DND-41 (cell line): ENCODE measurements at regions not wholly inside any gene's neighbourhood (a gene's known extent, or its start where the extent isn't known, plus 50 kb on each side); places are given as distances from the start of the nearest gene placed in this dataset.

Experiments used
- ATAC-seq: fragments of 200-7000 bp; cut with Tn5 transposase; 3 replicates; pipeline ENCODE4 v1.9.1; 2021; ENCODE audit warnings: low read depth; ENCODE audit not compliant: insufficient read depth
- DNase-seq: peaks from one replicate; pipeline ENCODE4 v3.0.0-alpha.2; 2020
- H2AFZ ChIP-seq: 2 replicates; pipeline ENCODE4 v1.6.0; 2012; ENCODE audit warnings: low read depth, low read length
- H3K27ac ChIP-seq: 2 replicates; pipeline ENCODE4 v1.5.1; 2012; ENCODE audit warnings: low read length, inconsistent platforms
- H3K27me3 ChIP-seq: fragments of 200-600 bp; sonication (generic); 2 replicates; pipeline ENCODE4 v1.6.0; 2012; ENCODE audit warnings: low read length, mild to moderate bottlenecking, inconsistent platforms; ENCODE audit not compliant: insufficient read depth, poor library complexity
- H3K36me3 ChIP-seq: 2 replicates; pipeline ENCODE4 v1.5.1; 2012; ENCODE audit warnings: low read length, inconsistent platforms; ENCODE audit not compliant: insufficient read depth
- H3K4me1 ChIP-seq: 2 replicates; pipeline ENCODE4 v1.5.1; 2012; ENCODE audit warnings: mild to moderate bottlenecking, low read length; ENCODE audit not compliant: insufficient read depth
- H3K4me2 ChIP-seq: 2 replicates; pipeline ENCODE4 v1.6.0; 2012; ENCODE audit warnings: mild to moderate bottlenecking, moderate library complexity, low read length, inconsistent platforms; ENCODE audit not compliant: insufficient read depth
- H3K4me3 ChIP-seq, 2 experiments: fragments of 200-600 bp in 1 of 2; shearing (Covaris generic) in 1 of 2; 2 replicates each; pipeline ENCODE4 v1.5.1; 2012 to 2016; ENCODE audit warnings: inconsistent platforms in 2 of 2, low read length in 2 of 2, mild to moderate bottlenecking in 2 of 2, low read depth in 1 of 2, moderate library complexity in 1 of 2
- H3K79me2 ChIP-seq: 2 replicates; pipeline ENCODE4 v1.6.0; 2012; ENCODE audit warnings: low read length, inconsistent platforms; ENCODE audit not compliant: insufficient read depth
- H3K9ac ChIP-seq: 2 replicates; pipeline ENCODE4 v1.6.0; 2012; ENCODE audit warnings: low read depth, mild to moderate bottlenecking, inconsistent platforms, low read length, moderate library complexity
- H3K9me3 ChIP-seq: 2 replicates; pipeline ENCODE4 v1.5.1; 2012; ENCODE audit warnings: low read length, moderate library complexity, mild to moderate bottlenecking, inconsistent platforms; ENCODE audit not compliant: insufficient read depth, severe bottlenecking
- H4K20me1 ChIP-seq: 2 replicates; pipeline ENCODE4 v1.6.0; 2012; ENCODE audit warnings: low read length; ENCODE audit not compliant: insufficient read depth
- EZH2 ChIP-seq: IDR thresholded peaks from 3 replicates; pipeline ENCODE4 v1.6.1; 2012; ENCODE audit warnings: borderline replicate concordance, low read depth, mild to moderate bottlenecking, moderate library complexity, low read length, inconsistent platforms; ENCODE audit not compliant: severe bottlenecking
- TF ChIP-seq, protein P1 (sequence below): IDR thresholded peaks from 2 replicates; pipeline ENCODE4 v1.5.1; 2012; ENCODE audit warnings: borderline replicate concordance, low read length, moderate library complexity, mild to moderate bottlenecking; ENCODE audit not compliant: poor library complexity, severe bottlenecking; ENCODE audit errors: extremely low read depth

DNA sequence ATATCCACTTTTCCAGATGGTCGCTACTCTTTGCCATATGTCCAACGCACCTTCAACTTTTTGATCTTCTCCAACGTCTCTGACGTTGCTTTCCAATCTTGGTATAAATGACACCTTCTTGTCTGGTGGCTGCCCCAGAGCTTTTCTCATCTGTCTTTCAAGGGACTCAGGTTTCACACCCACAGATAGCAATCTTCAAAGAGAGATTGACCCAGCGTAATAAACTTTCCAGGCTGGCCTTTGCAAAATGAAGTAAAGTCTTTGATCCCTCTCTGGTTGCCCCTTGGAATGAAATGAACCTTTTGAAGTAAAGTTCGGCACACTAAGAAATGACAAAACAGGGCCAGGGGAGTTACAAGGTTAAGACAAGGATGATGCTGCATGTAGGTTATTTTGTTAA lies 138.4 kb upstream of the BDNF start:
- Histone ChIP-seq H3K79me2 (no peaks in the 10 kb centered on the region), H3K27me3 (no peaks in the 10 kb centered on the region), H3K9ac (no peak overlapping the region), H3K4me2 (no peak overlapping the region), H3K4me3 (no peak overlapping the region), H3K4me1 (no peaks in the 10 kb centered on the region), H2AFZ (no peak overlapping the region), H3K36me3 (no peaks in the 10 kb centered on the region), H4K20me1 (no peaks in the 10 kb centered on the region), H3K9me3 (no peaks in the 10 kb centered on the region), H3K27ac (no peak overlapping the region)
- DNase-seq (no peak), ATAC-seq (no peak)
- TF ChIP-seq EZH2, result no peak
- TF ChIP-seq, protein P1, sequence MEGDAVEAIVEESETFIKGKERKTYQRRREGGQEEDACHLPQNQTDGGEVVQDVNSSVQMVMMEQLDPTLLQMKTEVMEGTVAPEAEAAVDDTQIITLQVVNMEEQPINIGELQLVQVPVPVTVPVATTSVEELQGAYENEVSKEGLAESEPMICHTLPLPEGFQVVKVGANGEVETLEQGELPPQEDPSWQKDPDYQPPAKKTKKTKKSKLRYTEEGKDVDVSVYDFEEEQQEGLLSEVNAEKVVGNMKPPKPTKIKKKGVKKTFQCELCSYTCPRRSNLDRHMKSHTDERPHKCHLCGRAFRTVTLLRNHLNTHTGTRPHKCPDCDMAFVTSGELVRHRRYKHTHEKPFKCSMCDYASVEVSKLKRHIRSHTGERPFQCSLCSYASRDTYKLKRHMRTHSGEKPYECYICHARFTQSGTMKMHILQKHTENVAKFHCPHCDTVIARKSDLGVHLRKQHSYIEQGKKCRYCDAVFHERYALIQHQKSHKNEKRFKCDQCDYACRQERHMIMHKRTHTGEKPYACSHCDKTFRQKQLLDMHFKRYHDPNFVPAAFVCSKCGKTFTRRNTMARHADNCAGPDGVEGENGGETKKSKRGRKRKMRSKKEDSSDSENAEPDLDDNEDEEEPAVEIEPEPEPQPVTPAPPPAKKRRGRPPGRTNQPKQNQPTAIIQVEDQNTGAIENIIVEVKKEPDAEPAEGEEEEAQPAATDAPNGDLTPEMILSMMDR, result no peak

DNA sequence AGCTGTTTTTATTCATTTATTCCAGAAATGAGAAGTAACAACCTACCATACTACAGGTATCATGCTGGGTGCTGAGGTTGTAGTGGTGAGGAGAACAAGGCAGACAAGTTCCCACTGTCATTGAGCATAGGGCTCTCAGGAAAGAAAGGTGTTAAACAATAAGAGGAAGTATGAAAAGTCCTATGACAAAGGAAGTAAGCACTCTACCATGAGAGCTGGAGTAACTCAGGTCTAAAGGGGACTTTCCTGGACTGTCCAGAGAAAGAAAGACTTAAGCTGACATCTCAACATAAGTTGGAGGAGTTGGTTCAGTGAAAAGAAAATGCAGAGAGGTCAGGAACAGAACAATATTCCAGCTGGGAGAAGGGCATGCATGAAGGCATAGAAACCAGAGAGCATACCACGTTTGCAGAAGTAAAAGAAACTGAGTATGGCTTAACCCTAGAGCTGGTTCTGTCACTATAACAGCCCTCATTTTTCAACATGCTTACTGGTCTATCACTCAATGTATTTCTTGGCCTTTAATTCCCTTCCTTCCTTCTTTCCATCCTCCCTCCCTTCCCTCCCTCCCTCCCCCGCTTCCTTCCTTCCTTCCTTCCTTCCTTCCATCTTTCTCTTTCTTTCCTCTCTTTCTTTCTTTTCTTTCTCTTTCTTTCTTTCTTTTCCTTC lies 137.8 kb upstream of the BDNF start:
- no peak overlapping the region for H3K4me3 ChIP-seq
- H2AFZ ChIP-seq, result no peak overlapping the region
- no peak overlapping the region for H3K4me2 ChIP-seq
- H3K4me1 ChIP-seq, result no peaks in the 10 kb centered on the region
- DNase-seq, result no peak
- H3K9ac ChIP-seq, result no peak overlapping the region
- H3K79me2 ChIP-seq, result no peaks in the 10 kb centered on the region
- no peaks in the 10 kb centered on the region for H3K9me3 ChIP-seq
- H3K27ac ChIP-seq, result no peak overlapping the region
- no peak for TF ChIP-seq EZH2
- TF ChIP-seq, protein P1, result no peak
- ATAC-seq, result no peak
- H3K36me3 ChIP-seq, result no peaks in the 10 kb centered on the region
- H4K20me1 ChIP-seq, result no peaks in the 10 kb centered on the region
- no peaks in the 10 kb centered on the region for H3K27me3 ChIP-seq

DNA sequence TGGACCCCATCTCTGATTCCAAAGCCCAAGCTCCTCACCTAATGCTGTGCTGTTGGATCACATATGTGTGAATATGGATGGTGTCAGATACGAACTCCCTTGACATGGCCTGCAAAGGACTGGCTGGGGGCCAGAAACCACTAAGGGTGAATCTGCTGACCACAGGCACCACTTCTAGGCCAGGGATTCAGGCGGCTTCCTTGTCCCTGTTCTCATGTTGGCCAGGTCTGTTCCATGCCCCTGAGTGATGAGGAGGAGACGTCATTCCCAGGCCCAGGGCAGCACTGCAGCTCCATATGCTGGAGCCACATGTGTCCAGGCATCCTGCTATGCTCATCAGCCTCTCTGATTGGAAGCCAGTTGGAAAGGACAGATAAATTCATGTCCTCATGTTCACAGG lies 130.0 kb upstream of the BDNF start:
- no peak for TF ChIP-seq EZH2
- TF ChIP-seq, protein P1, result no peak
- no peak overlapping the region for H3K4me2 ChIP-seq
- DNase-seq (no peak), ATAC-seq (no peak)
- H4K20me1 ChIP-seq, result no peaks in the 10 kb centered on the region
- no peaks in the 10 kb centered on the region for H3K36me3 ChIP-seq
- no peak overlapping the region for H2AFZ ChIP-seq
- H3K27me3 ChIP-seq, result no peaks in the 10 kb centered on the region
- no peaks in the 10 kb centered on the region for H3K79me2 ChIP-seq
- no peak overlapping the region for H3K4me3 ChIP-seq
- H3K9me3 ChIP-seq, result no peaks in the 10 kb centered on the region
- no peak overlapping the region for H3K9ac ChIP-seq
- no peaks in the 10 kb centered on the region for H3K4me1 ChIP-seq
- H3K27ac ChIP-seq, result no peak overlapping the region

DNA sequence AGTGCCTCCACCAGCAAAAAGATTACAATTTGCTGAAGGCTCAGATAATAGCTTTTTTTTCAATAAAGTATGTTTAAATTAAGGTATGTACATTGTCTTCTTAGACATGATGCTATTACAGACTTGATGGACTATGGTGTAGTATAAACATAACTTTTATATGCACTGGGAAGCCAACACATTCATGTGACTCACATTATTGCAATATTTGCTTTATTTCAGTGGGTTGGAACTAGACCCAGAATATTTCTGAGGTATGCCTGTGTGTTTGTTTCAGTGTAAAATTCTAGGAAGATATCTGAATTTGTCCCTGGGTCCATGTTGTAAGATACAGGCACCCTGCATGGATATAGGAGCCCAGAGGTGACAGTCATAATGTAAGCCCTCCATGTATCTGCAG lies 120.0 kb upstream of the BDNF start:
- Histone ChIP-seq H3K4me2 (no peak overlapping the region), H3K4me3 (no peak overlapping the region), H3K4me1 (no peaks in the 10 kb centered on the region), H3K79me2 (no peaks in the 10 kb centered on the region), H3K27ac (no peak overlapping the region), H3K27me3 (no peaks in the 10 kb centered on the region), H3K9me3 (no peaks in the 10 kb centered on the region), H4K20me1 (no peaks in the 10 kb centered on the region), H3K36me3 (no peaks in the 10 kb centered on the region), H2AFZ (no peak overlapping the region), H3K9ac (no peak overlapping the region)
- ATAC-seq (no peak), DNase-seq (no peak)
- no peak for TF ChIP-seq EZH2
- TF ChIP-seq, protein P1, result no peak
